ENCODE measurements at regions not wholly inside any gene's neighbourhood (a gene's known extent, or its start where the extent isn't known, plus 50 kb on each side); places are given as distances from the start of the nearest gene placed in this dataset.

DNA sequence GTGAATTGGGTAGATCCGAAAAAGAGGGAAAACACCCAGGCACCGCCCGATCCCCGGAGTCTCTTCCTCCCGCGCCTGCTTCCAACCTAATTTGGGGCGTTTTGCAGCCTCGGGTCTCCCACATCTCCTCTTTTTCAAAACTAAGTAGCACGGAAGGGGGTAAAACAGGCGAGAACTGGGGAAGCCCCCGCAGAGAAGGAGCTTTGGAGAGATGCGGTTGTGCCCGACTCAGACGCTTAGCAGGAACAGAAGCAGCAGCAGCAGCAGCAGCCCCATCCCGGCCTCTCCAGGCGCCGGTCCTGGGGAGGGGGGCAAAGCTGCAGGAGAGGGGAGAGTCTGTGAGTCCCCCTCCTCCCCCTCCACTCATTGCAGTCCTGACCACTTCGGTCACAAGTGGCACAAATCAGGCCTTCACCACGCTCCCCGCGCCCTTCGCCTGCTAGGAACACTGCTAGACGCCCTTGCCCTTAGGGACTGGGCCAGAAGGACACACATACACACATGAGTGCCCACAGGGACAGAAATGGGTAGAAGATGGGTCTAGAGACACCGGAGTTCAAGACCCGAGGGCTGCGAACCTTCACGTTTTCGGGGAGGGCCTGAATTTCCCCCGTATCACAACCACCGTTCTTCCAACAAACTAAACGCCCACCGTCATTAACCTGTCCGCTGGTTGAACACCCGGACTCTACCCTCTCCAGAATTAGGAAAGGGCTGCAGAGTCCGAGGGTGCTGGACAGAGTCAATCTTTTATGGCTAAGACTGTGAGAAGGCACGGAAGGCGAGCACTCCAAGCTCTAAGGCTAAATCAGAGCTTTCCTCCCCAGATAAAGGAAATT, 98.3 kb upstream of the HSD17B12 start:
- TF ChIP-seq CTCF (IDR thresholded peaks at IDR 0.05) (no peak), POLR2A (IDR thresholded peaks at IDR 0.05) (no peak)
